Inflammatory macrophage (primary cell): ENCODE measurements at regions not wholly inside any gene's neighbourhood (a gene's known extent, or its start where the extent isn't known, plus 50 kb on each side); places are given as distances from the start of the nearest gene placed in this dataset.

Experiments used
- DNase-seq, 2 donors: peaks; one replicate each; pipeline ENCODE4 v3.0.0-alpha.2; 2020 to 2022

DNA sequence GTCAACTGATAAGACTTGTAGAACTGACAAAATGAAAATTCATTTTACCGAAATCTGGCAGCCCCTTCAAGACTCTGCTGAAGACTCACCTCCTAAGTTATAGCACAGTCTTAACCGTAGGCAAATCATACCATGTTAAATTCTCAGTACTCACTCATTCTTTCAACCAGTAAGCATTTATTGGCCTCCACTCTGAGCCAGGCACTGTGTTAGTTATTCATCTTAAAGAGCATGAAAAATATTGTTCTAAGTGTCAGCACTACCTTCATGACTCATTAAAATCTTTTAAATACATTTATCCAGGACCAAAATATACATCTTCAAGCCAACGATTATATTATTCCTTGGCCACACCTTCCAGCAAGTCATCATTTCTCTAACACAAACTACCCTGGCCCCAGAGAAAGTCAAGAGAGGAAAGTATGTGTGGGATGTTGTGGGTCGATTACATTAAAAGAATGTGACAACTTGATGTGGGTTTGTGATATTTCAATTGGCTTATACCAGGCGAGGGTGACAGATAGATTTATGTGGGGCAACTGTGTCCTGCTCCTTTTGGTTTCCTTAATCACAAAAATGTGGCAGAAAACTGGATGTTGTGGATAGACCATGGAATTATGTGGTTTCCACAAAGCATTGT is 55.0 kb downstream of the TMEM30B start:
- DNase-seq: peak; percentile 13 to 42

- peak; percentile 74 to 88 for DNase-seq
Observed at GRCh38 chr14:61225344-61225743, 55.8 kb downstream of the TMEM30B start.

- no peak for DNase-seq
Observed at GRCh38 chr14:61223552-61223951, 57.6 kb downstream of the TMEM30B start.

- DNase-seq: no peak
Observed at GRCh38 chr14:61222388-61222787, 58.8 kb downstream of the TMEM30B start.

DNA sequence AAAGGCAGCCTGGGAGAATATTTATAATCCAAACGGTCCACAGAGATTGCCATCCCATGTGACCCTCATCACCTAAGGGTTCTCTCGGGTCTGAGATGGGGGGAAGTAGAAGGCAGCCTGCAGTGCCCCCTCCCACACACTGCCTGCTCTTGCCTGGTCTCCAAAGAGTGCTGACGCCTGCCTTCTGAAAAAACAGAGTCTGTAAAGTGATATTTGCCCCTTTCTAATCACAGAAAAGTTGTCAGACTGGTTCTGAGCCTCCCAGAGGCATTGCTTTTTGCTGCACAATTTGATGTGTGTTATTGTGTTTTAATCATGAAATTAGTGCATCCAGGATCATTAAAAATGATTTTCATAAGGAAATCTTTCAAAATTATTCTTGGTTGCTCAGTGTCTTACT is 59.2 kb downstream of the TMEM30B start:
- no peak for DNase-seq

DNA sequence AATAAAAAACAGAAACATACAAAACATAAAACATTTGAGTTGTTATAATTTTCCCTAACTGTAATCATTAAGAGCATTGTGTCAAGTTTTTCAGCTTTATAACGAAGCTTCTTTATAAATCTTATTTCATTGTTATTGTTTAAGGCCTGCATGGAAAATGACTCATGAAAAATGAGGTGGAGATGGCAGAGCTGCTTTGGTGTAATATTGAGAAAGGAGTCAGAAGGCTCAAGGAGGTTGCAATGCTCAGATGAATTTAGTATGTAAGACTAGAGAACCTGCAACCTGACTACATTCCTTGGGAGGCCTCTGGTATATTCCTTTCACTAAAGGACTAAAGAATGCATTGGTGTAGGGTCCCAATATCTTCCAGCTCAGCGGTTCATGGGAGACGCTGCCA is 61.5 kb downstream of the TMEM30B start:
- no peak for DNase-seq

DNA sequence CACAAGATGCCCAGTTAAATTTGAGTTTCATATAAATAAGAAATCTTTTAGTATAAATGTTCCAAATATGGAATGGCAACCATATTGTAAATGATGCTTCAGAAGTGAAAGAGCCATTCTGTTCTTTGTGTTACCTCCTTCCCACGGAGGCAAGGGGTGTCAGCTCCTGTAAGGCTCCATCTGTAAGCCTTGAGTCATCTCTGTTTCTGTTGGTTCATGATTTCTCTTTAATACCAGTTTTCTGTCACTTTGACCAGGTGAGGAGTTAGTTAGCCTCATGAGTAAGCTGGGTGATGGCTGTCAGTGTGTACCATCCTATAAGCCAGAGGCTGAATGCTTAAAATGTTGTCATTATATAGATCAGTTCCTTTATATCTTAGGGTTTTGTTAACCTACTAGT is 61.9 kb downstream of the TMEM30B start:
- DNase-seq: no peak

GRCh38 chr14:61218767-61219166 is 62.4 kb downstream of the TMEM30B start:
- DNase-seq: no peak

DNA sequence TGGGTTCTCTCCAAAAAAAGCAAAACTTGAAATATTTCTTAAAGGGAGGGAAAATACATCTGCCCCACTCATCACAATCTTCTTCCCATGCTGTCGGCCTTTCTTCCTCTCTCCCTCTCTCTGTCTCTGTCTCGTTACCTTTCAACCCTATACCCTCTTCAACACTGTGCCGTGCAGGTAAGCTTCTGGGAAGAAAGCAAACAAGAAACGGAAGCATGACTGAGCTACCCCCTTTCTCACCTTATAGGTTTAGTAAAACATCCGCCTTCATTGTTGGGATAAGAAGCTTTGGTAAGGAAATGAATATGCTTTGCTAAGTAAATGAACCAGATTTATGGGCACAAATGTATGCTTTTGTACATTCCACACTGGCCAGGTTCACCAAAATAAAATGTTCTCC is 63.0 kb downstream of the TMEM30B start:
- DNase-seq: no peak

DNA sequence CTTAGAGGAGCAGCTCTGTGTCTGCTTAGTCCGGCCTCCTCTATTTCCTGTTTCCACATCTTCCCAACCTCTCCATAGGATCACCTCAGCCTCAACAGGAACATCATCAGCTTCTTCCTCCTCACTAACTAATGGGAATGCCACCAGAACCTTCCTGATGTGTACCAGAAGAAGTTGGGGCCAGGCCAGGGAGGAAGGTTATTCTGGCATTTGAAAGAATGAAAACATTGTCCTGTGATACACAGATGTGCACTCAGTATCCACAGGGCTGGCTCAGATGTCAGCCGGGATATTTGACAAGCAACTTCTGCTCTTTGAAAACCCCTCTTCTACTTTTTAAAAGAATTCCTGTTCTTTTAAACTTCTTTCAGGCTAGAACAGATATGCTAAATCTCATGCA is 63.6 kb downstream of the TMEM30B start:
- DNase-seq: peak in 1 of 2 donors; percentile 22

DNA sequence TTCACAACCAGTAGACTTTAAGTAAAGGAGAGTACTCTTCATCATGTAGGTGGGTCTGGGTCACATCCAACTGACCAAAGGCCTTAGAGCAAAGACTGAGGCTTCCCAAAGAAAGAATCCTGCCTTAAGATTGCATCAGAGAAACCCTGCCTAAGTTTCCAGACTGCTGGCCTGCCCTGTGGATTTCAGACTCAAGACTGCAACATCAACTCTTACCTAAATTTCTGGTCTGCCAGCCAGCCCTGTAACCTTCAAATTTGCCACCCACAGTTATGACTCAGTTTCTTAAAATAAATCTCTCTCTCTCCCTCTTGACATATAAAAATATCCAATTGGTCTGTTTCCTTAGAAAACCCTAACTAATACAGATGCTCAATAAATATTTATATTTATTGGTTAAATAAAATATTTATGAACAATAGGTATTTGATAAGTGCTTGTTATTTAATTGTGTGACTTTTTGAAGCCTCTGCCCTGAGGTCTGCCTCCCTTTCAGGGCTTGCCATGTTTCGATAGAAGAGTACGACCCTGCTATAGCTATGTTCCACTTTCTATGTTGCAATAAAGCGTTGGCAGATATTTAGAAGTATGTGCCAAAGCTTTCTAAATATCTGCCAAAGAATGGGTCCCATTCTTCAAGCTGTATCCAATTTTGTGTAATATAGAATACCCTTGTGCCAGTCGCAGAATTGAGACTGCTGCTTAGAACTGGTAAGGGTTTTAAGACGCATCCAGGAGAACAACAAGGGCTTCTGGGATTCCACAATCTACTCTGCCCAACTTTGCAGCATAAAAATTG is 65.7 kb downstream of the TMEM30B start:
- DNase-seq: peak; percentile 29 to 43

- peak in 1 of 2 donors; percentile 19 for DNase-seq
Observed at GRCh38 chr14:61213920-61214319, 67.2 kb downstream of the TMEM30B start.

GRCh38 chr14:61213191-61213621 is 67.9 kb downstream of the TMEM30B start:
- DNase-seq: no peak

- no peak for DNase-seq
Observed at GRCh38 chr14:61212546-61212945, 68.6 kb downstream of the TMEM30B start.

- peak; percentile 32 to 49 for DNase-seq
Observed at GRCh38 chr14:61211476-61212255, 69.5 kb downstream of the TMEM30B start.

DNA sequence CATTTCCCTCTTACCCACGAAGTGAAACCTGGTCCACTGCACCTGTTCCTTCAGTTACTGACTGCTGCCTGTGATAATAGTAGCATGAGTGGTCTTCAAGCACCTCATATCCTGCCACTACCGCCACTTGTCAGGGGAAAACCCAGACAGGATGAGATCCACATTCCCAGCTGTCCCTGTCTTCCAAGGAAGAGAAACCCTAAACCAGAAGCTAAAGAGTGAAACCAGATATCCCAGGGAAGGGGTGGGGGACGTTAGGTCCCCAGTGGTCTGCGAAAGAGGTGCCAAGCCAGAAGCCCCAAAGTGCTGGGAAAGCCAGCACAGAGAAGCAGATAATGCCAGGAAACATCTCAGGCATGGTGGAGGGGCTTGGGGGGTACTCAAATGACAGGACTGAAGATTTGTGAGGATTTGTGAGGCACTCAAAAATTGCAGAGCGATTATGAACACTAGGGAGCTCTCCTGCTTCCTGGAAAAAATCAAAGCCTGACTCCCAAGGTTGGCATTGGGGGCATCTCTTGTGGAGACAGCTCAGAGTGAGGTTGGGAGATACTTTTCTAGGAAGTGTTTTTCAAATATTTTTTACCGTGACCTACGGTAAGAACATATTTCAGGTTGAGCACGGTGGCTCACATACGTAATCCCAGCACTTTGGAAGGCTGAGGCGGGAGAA is 77.9 kb downstream of the TMEM30B start:
- no peak for DNase-seq

- DNase-seq: no peak
Observed at GRCh38 chr14:61202124-61202523, 79.0 kb downstream of the TMEM30B start.

DNA sequence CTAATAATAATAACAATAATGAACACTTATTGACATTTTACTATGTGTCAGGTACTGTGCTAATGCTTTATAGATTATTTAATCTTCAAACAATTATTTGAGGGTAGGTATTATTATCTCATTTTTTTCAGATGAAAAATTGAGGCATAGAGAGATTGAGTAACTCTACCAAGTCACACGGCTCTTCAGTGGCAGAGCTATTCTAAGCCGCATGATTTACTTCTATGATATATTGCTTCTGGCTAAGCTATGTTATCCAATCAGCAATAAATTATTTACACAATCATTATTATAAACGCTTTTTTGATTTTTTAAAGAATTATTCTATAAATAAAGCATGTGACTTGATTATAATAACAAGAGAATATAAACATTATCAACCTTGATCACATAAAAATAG is 80.0 kb downstream of the TMEM30B start:
- no peak for DNase-seq

DNA sequence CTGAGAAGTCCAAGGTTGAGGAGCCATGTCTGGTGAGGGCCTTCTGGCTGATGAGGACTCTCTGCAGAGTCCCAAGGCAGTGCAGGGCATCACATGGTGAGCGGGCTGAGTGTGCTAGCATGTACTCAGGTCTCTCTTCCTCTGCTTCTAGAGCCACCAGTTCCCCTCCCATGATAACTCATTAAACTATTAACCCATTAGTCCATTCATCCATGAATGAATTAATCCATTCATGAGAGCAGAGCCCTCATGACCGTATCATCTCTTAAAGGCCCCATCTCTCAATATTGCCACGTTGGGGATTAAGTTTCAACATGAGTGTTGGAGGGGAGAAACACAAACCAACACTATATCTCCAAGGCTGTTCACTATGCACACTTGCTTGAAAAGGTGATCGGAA is 83.7 kb downstream of the TMEM30B start:
- DNase-seq: no peak

DNA sequence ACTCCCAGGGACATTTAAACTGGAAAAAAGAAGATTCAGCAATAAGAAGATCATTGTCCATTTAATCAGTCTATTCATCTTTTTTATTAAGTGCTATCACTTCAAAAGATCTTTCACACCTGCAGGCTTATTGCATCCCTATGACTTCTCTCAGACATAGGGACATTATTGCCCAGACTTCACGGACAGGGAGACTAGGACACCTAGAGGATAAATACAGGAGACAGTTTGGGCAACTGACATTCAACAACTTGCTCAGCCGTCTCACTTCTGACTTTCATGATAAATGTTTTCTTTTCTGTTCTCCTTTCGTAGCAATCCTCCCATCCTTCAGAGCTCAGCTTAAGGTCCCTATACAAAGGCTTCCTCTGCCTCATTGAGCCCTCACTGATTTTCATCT is 84.3 kb downstream of the TMEM30B start:
- DNase-seq: no peak

DNA sequence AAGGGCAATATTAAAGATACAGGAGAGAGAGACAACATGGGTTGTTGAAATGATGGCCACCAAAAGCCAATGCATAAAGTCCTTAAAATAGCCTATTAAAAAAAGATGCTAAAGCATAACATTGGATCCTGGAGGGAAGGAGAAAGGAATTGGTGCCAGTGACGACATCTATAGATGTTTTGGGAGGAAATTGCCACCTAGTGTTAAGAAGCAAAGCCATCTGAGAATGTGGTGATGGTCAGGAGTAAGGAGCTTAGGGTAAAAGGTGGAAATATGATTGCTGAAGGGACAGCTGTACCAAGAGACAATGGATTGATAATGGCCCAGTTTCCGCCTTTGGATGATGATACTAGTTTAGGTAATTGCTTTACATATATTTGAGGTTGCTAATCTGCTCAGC is 85.1 kb downstream of the TMEM30B start:
- no peak for DNase-seq

DNA sequence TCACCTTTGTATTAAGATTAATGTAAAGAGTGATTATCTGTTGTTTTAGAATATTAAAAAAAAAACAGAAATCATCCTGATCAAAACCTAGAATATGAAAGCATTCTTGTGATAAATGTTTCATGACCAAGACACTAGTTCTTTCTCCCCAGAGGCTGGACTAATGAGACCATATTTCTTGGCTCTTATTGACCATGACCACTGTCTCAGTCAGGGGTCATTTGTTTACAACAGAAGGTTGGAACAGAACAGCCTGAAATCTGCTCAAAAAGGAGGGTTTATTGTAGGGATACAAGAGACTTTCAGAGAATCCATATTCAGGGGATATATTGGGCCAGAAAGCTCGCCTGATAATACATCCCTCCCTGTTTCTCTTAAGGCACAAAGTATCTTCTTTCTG is 87.7 kb downstream of the TMEM30B start:
- no peak for DNase-seq

DNA sequence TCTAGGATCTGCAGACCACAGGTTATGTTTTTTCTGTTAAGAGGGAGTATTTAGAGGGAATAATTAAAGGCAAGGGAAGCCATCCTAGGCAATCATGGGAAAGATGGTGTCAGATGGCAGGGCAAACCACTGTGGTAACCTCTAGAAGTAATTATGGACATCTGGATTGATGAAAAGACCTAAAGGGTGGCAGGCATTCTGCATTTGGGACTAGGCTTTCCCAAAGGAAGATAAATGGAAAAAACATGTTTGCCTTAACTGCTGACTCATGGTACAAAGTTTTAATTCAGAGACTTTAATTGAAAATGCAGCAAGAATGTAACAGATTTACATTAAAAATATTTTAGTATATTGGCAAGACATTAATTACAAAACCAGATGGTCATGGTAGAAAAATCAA is 88.1 kb downstream of the TMEM30B start:
- no peak for DNase-seq
